NCI-H82 treated with DMSO at 0.1 percent for 48 hours (cell line): ENCODE measurements at regions not wholly inside any gene's neighbourhood (a gene's known extent, or its start where the extent isn't known, plus 50 kb on each side); places are given as distances from the start of the nearest gene placed in this dataset.
"Not testable (repeated sequence)": the region's sequence is repeated elsewhere in the genome, so short reads cannot be mapped to it uniquely, and the experiment has no call there.

Source experiments
- DNase-seq: peaks from one replicate; lab custom pipeline; 2025; ENCODE audit not compliant: unreplicated experiment; lab: John Stamatoyannopoulos, UW

GRCh38 chr3:147333098-147333497 lies 73.2 kb downstream of the ZIC4 start:
- no peak for DNase-seq

- no peak for DNase-seq
These were observed 77.6 kb downstream of the ZIC4 start for GRCh38 chr3:147328711-147329110.

- no peak for DNase-seq
These were observed 82.0 kb downstream of the ZIC4 start for GRCh38 chr3:147324356-147324755.

- DNase-seq: no peak
These were observed 87.4 kb downstream of the ZIC4 start for GRCh38 chr3:147318900-147319299.

GRCh38 chr3:147317080-147317479 lies 89.3 kb downstream of the ZIC4 start:
- DNase-seq: not testable (repeated sequence)

- DNase-seq: no peak
These were observed 92.8 kb downstream of the ZIC4 start for GRCh38 chr3:147313513-147313912.

GRCh38 chr3:147312786-147313280 lies 93.5 kb downstream of the ZIC4 start:
- peak; percentile 13 for DNase-seq

GRCh38 chr3:147311716-147312115 lies 94.6 kb downstream of the ZIC4 start:
- no peak for DNase-seq

- DNase-seq: no peak
These were observed 100.7 kb downstream of the ZIC4 start for GRCh38 chr3:147305533-147306250.

GRCh38 chr3:147304756-147305155 lies 101.6 kb downstream of the ZIC4 start:
- no peak for DNase-seq

GRCh38 chr3:147301781-147302180 lies 104.6 kb downstream of the ZIC4 start:
- no peak for DNase-seq

- DNase-seq: no peak
These were observed 106.7 kb downstream of the ZIC4 start for GRCh38 chr3:147299656-147300055.

GRCh38 chr3:147298511-147298982 lies 107.8 kb downstream of the ZIC4 start:
- DNase-seq: no peak

GRCh38 chr3:147297761-147298350 lies 108.5 kb downstream of the ZIC4 start:
- no peak for DNase-seq

GRCh38 chr3:147287370-147287769 lies 119.0 kb downstream of the ZIC4 start:
- DNase-seq: not testable (repeated sequence)

GRCh38 chr3:147269907-147270306 lies 136.4 kb downstream of the ZIC4 start:
- DNase-seq: no peak

GRCh38 chr3:147267434-147267833 lies 138.9 kb downstream of the ZIC4 start:
- DNase-seq: no peak

- DNase-seq: no peak
These were observed 148.4 kb downstream of the ZIC4 start for GRCh38 chr3:147257944-147258343.

- no peak for DNase-seq
These were observed 149.6 kb downstream of the ZIC4 start for GRCh38 chr3:147256739-147257138.

- no peak for DNase-seq
These were observed 159.4 kb downstream of the ZIC4 start for GRCh38 chr3:147246906-147247305.

- not testable (repeated sequence) for DNase-seq
These were observed 160.7 kb downstream of the ZIC4 start for GRCh38 chr3:147245638-147246037.

GRCh38 chr3:147245022-147245421 lies 161.3 kb downstream of the ZIC4 start:
- DNase-seq: not testable (repeated sequence)
